ENCODE measurements at regions not wholly inside any gene's neighbourhood (a gene's known extent, or its start where the extent isn't known, plus 50 kb on each side); places are given as distances from the start of the nearest gene placed in this dataset.
"Not testable (repeated sequence)": the region's sequence is repeated elsewhere in the genome, so short reads cannot be mapped to it uniquely, and the experiment has no call there.

GRCh38 chr7:51995596-51996179, 679.1 kb upstream of the COBL start:
- DNase-seq: no peak

- peak in 1 of 2 experiments; percentile 31 for DNase-seq
Measured at GRCh38 chr7:51982653-51983052, 666.0 kb upstream of the COBL start.

DNA sequence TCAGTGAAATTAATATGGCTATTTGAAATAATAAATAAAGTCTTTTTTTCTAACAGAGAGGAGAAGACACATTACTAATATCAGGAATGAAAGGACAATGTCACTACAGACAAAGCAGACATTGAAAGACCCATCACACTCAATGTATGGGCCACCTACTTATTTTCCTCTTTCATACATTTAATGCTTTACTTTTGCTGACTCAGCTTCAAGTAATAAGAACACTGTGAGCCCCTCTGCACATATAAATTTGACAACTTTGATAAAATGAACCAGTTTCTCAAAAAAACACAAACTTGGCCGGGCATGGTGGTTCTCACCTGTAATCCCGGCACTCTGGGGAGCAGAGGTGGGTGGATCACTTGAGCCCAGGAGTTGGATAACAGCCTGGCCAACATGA, 664.2 kb upstream of the COBL start:
- DNase-seq: no peak

GRCh38 chr7:51980313-51980712, 663.7 kb upstream of the COBL start:
- DNase-seq: no peak

DNA sequence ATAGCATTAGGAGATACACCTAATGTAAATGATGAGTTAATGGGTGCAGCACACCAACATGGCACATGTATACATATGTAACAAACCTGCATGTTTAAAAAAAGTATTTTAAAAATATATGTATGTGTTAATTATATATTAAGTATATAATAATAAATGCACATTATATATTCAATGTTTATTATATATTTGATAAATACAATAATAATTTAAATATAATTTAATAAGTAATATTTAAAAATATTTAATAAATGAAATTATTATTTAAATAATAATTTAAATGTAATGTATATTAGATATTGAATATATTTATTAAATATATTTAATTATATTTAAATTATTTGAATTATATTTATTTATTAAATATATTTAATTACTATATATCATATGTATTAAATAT, 661.3 kb upstream of the COBL start:
- DNase-seq: no peak

DNA sequence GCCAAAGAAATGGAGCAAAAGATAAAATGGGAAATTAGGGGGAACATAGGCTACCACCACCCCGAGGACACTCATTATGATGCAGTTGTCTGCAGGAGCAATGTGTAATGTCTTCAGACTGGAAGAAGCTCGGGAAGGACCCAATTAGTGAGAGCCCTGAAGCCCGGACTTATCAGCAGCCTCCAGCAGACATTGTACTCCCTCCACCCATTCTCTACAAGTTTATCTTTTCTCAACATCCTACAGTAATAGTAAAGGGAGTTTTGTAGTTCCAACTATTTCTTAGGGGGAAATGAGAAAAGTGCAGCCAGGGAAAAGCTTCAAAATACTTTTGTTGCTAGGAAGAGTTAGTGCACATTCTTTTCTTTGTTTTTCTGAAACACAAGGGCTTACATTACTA, 657.3 kb upstream of the COBL start:
- no peak for DNase-seq

DNA sequence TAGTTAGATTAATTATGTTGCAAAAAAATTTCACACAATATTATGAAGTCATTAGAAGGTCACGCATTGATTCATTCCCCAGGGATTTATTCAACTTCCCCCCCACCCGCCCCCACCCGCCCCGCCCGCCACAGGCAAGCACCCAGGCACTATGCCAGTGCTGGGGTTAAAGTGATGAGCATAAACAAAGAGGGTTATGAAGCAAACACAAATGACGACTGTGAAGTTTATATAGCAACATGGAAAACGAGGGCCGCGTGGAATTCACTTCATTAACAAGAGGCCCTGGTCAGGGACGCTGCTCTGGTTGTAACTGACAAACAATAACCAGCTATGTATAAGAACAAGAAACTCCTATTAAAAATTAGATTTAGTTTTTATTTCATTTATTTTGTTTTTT, 656.5 kb upstream of the COBL start:
- DNase-seq: no peak

DNA sequence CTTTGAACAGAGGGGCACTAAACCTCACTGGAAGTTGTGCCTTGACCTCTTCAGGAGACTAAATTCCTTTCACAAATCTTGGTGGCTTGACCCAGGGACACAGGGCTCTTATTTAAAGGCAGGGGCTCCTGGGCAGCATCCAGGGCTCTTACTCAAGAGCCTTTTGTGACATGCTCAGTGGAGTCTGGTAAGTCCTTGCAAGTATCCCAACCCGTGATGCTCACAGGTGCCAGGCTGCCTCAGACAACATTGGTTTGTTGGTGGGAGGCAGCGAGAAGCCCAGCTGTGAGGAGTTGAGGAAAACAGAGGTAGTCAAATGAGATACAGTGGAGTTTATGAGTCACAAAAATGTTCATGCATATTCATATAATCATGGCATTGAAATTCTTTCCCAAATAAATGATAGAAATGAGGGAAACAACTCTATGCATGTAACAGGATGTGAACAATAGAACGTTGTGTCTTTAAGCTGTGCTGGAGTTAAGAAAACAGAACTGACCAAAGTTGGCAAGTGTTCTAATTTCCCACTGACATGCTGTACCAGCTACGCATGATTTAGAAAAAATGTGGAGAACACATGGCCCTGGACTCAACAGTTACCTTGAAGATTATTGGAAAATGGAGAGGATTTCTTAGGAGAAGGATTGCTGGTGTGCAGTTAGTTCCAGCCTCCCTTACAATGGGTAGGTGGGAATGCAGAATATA, 654.5 kb upstream of the COBL start:
- no peak for DNase-seq

GRCh38 chr7:51968461-51968860, 651.9 kb upstream of the COBL start:
- no peak for DNase-seq

GRCh38 chr7:51965454-51965853, 648.8 kb upstream of the COBL start:
- DNase-seq: no peak

- no peak for DNase-seq
Measured at GRCh38 chr7:51961804-51962203, 645.2 kb upstream of the COBL start.

DNA sequence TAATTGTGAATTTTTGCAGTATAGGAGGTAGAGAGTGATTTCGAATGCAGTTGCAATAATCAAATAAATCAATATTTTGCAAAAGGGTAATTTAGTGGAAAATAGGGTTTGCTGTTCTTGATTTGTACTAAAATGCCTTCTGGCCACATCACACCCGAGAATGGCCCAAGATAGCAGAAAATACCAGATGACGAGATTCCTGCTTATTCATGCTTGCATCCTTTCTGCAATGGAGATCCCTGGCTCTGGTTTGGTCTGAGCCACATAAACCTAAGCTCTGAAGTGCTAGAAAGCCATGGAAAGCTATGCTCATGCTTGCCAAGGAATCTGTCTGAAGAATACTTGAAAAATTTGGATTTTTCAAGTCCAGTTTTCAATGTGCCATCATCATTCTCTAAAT, 634.2 kb upstream of the COBL start:
- DNase-seq: no peak

GRCh38 chr7:51949726-51950644, 633.4 kb upstream of the COBL start:
- DNase-seq: no peak

GRCh38 chr7:51930834-51931233, 614.2 kb upstream of the COBL start:
- DNase-seq: no peak

GRCh38 chr7:51929818-51930217, 613.2 kb upstream of the COBL start:
- DNase-seq: no peak

- DNase-seq: no peak
Measured at GRCh38 chr7:51927738-51928137, 611.1 kb upstream of the COBL start.

DNA sequence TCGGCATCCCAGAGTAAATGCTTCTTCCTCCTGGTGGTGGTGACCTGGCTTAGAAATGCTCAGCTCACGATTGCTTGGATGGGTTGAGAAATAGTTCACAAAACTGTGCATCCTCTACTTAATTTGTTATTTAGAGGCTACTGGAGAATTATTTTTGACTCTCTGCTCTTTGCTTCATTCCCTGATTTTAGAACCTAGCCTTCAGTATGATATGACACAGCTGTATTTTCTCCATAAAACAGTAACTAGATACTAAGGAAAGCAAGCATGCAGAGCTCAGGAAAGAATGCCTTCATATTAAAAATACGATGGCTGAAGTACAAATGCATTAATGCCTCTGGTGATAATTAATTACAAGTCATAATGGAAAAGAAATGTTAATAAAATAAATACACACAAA, 602.0 kb upstream of the COBL start:
- no peak for DNase-seq

DNA sequence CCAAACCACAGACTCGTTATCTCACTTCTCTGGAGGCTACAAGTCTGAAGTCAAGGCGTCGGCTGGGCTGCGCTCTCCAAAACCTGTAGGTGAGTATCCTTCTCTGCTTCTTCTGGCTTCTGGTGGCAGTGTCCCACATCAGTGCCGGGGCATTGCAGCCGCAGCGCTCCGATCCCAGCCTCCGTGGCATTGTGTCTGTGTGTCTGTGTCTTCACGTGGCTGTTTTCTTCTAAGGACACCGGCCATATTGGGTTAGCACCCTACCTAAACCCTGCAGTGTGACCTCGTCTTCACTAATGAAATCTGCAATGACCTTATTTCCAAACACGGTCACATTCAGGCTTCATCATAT, 584.9 kb upstream of the COBL start:
- no peak for DNase-seq

DNA sequence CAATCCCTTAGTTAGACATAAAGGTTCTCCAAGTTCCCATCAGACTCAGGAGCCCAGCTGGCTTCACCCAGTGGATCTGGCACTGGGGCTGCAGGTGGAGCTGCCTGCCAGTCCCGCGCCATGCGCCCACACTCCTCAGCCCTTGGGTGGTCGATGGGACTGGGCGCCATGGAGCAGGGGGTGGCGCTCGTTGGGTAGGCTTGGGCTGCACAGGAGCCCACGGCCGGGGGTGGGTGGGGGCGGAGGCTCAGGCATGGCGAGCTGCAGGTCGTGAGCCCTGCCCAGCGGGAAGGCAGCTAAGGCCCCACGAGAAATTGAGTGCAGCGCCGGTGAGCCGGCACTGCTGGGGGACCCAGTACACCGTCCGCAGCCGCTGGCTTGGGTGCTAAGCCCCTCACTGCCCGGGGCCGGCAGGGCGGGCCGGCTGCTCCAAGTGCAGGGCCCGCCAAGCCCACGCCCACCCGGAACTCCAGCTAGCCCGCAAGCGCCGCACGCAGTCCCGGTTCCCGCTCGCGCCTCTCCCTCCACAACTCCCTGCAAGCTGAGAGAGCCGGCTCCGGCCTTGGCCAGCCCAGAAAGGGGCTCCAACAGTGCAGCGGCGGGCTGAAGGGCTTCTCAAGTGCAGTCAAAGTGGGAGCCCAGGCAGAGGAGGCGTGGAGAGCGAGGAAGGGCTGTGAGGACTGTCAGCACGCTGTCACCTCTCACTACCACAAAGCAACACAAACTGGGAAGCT, 584.3 kb upstream of the COBL start:
- DNase-seq: not testable (repeated sequence)

DNA sequence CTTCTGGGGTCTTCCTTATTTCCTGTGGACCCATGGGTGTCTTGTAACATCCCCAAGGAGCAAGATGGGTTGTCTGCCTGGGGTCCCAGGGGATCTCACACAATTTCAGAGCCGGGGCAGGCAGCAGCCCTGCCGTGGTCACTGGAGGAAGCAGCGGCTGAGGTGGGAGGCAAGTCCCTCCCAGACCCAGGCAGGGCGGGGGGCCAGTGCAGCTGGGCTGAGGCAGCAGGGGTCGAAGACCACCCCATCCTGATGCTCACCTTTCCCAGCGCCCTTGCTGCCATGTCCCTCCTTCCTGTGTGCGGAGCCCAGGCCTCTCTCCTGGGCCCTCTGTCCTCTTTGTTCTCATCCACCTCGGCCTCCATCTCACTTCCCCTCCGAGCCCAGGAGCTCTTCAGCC, 583.0 kb upstream of the COBL start:
- no peak for DNase-seq

DNA sequence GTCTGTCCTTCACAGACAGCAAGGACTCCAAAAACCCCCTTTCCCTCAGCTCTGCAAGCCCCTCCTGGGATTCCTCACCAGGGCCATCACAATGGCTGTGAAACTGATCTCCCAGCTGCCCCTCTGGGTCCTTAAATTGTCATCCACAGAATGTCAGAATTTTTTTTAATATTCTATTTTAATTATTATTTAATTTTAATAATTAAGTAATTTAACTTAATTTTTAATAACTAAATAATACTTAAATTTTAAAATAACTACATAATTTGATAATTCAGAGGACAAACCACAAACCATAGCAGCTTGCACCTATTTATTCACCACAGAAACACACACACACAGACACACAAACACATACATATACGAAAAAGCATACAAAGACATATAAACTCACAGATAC, 565.8 kb upstream of the COBL start:
- DNase-seq: no peak

DNA sequence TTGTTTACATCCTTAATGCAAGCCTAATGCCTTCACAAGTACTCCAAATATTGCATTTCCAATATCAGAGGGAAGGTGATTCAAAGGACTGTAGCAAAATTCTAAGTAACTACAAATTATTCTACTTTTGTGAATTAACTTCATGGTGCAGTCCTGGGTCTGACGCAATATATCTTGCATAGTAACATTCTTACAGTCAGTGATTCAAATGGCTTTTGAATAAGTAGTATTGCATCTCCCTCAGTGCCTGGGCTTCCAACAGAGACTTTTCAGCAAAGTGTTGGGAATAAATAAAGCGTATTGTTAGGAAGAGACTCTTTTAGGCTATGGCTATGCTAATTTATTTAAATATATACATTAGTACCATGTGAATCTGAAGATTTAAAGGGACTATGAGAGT, 564.7 kb upstream of the COBL start:
- DNase-seq: no peak

DNA sequence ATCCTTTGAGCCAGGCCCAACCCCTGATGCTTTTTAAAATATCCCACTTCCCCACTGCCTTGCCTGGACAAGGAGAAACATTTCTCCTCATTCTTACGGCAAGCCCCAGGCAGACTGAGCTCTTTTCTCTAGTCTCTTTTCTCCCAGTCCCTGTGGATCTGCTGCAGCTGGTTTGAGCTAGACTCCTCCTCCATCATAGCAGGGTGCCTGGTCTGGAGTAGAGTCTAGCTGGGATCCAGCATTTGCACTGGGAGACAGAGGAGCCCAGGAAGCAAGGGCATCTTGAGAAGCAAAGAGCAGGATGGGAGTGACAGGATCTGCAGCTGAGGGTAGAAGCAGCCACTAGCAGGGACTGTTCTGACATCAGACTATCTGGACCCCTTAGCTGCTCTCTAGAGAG, 562.3 kb upstream of the COBL start:
- DNase-seq: no peak
